ENCODE measurements at regions not wholly inside any gene's neighbourhood (a gene's known extent, or its start where the extent isn't known, plus 50 kb on each side); places are given as distances from the start of the nearest gene placed in this dataset.

DNA sequence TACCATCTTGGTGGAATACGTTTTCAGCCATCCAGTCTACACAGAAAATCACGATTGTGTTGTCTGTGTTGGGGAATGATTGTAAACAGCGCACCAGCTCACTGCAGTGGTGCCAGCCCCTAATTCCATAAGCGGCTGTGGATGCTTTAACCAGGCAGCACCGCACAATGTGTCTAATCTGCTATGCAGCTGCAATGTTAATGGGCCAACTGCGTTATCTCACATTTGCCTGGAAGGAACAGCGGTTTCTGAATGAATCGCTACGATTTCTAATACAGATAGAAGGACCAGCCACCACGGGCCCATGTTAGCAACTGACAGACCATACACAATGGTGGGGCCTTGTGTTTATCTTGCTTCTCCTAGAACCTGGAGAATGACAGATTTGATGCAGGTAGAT is 384.5 kb upstream of the KIRREL3 start:
- TF ChIP-seq, protein P1, sequence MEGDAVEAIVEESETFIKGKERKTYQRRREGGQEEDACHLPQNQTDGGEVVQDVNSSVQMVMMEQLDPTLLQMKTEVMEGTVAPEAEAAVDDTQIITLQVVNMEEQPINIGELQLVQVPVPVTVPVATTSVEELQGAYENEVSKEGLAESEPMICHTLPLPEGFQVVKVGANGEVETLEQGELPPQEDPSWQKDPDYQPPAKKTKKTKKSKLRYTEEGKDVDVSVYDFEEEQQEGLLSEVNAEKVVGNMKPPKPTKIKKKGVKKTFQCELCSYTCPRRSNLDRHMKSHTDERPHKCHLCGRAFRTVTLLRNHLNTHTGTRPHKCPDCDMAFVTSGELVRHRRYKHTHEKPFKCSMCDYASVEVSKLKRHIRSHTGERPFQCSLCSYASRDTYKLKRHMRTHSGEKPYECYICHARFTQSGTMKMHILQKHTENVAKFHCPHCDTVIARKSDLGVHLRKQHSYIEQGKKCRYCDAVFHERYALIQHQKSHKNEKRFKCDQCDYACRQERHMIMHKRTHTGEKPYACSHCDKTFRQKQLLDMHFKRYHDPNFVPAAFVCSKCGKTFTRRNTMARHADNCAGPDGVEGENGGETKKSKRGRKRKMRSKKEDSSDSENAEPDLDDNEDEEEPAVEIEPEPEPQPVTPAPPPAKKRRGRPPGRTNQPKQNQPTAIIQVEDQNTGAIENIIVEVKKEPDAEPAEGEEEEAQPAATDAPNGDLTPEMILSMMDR (IDR thresholded peaks at IDR 0.05; ENCODE audit: low read depth, low read length), result no peak
- TF ChIP-seq EZH2phosphoT487 (IDR thresholded peaks at IDR 0.05; ENCODE audit: low read depth), result no peak

Data from OCI-LY3 (cell line).